ENCODE measurements at regions not wholly inside any gene's neighbourhood (a gene's known extent, or its start where the extent isn't known, plus 50 kb on each side); places are given as distances from the start of the nearest gene placed in this dataset.
A peak's percentile ranks its signal among the peaks of the same experiment; 100 is the strongest.

DNA sequence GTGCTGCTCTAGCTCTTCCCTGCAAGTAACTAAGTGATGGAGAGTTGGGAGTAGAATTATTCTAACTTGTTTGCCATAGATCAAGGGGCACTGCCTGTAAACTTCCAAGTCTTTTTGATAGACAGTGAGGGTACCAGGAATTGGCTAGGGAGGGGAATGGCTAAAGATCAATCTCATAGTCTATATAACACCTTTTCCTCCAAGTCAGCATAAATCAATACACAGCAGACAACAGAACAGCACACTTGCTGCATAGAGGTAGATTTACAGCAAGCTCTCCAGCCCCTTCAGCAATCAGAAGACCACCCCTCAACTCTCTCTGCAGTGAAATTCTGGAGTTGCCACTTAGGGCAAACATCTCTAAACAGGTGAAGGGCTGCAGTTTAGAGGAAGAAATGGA lies 643.5 kb upstream of the KLF4 start:
- no peak for DNase-seq (ENCODE audit: low read depth)
- TF ChIP-seq, protein P1, sequence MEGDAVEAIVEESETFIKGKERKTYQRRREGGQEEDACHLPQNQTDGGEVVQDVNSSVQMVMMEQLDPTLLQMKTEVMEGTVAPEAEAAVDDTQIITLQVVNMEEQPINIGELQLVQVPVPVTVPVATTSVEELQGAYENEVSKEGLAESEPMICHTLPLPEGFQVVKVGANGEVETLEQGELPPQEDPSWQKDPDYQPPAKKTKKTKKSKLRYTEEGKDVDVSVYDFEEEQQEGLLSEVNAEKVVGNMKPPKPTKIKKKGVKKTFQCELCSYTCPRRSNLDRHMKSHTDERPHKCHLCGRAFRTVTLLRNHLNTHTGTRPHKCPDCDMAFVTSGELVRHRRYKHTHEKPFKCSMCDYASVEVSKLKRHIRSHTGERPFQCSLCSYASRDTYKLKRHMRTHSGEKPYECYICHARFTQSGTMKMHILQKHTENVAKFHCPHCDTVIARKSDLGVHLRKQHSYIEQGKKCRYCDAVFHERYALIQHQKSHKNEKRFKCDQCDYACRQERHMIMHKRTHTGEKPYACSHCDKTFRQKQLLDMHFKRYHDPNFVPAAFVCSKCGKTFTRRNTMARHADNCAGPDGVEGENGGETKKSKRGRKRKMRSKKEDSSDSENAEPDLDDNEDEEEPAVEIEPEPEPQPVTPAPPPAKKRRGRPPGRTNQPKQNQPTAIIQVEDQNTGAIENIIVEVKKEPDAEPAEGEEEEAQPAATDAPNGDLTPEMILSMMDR (IDR thresholded peaks at IDR 0.05; ENCODE audit: low read depth, low read length, missing control alignments) = no peak
- in situ Hi-C loops (cut with HindIII; ENCODE audit: low sequenced_read_pairs) = no loop called here
- H3K4me3 ChIP-seq (ENCODE audit: low read depth, low read length) = no peak overlapping the region

DNA sequence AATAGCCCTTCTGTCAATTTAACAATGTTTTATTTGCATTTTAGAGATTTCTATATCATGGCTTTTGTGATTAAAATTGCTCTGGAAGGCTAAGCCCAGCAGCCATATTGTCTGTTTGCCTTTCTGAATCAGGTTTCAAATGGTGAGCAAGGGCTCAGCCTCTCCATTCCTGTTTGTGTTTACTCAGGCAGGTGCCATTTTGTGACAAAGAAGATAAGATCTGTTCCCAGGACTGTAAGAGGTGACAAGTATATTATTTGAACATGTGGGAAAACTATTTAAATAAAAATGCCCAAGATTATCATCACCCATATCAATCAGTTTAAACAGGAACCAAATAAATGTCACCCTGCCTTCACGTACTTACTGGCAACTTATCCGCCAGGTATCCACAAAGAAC lies 641.3 kb upstream of the KLF4 start:
- TF ChIP-seq, protein P1 (IDR thresholded peaks at IDR 0.05; ENCODE audit: low read depth, low read length, missing control alignments) = no peak
- in situ Hi-C loops (cut with HindIII; ENCODE audit: low sequenced_read_pairs) = no loop called here
- no peak overlapping the region for H3K4me3 ChIP-seq (ENCODE audit: low read depth, low read length)
- no peak for DNase-seq (ENCODE audit: low read depth)

DNA sequence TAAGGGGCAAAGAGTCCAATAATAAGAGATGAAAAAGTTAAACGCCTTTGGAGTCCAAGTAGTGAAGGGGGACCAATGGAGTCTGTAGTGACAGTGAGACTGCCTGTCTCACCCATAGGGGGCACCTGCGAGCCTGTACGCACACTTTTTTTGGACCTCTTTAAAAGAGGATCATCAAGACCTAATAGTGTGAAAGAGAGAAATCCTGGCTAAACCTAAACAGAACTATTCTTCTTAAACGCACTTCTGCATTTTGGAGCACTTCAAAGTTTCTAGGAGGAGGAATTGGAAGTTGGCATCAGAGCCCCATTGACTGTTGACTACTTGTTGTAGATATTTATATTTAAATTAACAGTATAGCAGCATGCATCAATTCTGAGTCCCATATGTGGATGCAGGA lies 636.1 kb upstream of the KLF4 start:
- in situ Hi-C loops (cut with HindIII; ENCODE audit: low sequenced_read_pairs) = no loop called here
- no peak overlapping the region for H3K4me3 ChIP-seq (ENCODE audit: low read depth, low read length)
- DNase-seq (ENCODE audit: low read depth) = no peak
- TF ChIP-seq, protein P1 (IDR thresholded peaks at IDR 0.05; ENCODE audit: low read depth, low read length, missing control alignments) = peak; percentile 24

DNA sequence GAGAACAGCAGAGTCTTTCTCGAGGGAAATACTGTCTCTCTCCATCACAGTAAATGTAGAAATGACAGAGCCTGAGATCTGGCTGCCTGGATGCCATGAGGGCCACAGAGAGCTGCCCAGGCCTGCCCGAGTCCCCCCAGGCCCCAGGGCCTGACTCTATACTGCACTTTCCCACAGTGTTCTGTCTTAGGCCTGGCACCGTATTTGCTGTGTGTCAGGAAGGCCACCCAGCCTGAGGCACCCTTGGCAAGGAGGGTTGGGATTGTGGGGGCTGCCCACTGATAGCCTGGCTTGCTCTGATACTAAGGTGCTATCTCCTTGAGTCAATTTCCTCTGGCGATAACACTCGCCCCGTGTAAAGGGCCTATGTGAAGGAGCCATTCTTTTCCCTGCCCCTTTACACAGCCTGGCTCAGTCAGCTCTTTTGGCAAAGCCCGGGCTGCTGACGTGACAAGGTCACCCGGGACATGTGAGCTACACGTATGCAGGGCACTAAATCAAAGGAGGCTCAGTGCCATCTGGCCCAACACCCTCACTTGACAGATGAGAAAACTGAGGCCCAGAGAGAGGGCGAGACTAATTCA lies 630.1 kb upstream of the KLF4 start:
- no peak for DNase-seq (ENCODE audit: low read depth)
- TF ChIP-seq, protein P1 (IDR thresholded peaks at IDR 0.05; ENCODE audit: low read depth, low read length, missing control alignments) = no peak
- in situ Hi-C loops (cut with HindIII; ENCODE audit: low sequenced_read_pairs) = no loop called here
- no peak overlapping the region for H3K4me3 ChIP-seq (ENCODE audit: low read depth, low read length)

DNA sequence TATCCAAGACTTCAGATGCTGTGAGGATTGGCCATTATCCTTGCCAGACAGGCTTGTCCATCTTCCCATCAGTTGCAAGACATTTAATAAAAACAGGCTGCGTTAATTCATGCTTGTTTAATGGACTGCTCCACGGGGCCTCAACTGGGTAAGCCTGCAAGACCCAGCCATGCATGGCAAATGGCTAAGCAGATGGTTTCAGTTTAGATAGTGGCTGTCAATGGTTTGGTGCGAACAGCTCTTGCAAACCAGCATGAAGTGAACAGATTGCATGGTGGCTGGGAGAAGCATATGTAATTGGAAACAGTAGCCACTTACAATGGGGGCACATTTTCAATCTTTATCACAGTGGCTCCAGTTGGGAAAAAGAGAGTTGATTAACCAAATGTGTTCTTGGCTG lies 628.2 kb upstream of the KLF4 start:
- TF ChIP-seq, protein P1 (IDR thresholded peaks at IDR 0.05; ENCODE audit: low read depth, low read length, missing control alignments) = no peak
- in situ Hi-C loops (cut with HindIII; ENCODE audit: low sequenced_read_pairs) = no loop called here
- DNase-seq (ENCODE audit: low read depth) = peak; percentile 18
- no peak overlapping the region for H3K4me3 ChIP-seq (ENCODE audit: low read depth, low read length)

DNA sequence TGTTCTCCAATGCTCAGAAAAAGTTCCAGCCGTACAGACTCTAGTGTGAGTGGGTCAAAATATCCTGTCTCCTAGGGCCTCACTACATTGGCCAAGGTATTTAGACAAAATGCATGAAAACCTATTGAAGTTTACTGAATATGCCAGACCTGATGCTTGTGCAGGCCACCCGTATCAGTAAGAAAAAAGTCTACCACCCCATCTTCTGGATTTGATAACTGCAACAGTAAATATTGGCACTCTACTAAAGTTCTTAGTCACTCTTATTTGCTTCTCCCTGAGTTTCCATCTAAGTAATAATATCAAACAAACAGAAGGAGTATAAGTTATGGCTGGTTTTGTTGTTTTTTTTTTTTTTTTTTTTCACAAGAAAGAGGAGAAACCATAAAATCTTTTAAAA lies 627.7 kb upstream of the KLF4 start:
- TF ChIP-seq, protein P1 (IDR thresholded peaks at IDR 0.05; ENCODE audit: low read depth, low read length, missing control alignments) = no peak
- no peak overlapping the region for H3K4me3 ChIP-seq (ENCODE audit: low read depth, low read length)
- no peak for DNase-seq (ENCODE audit: low read depth)
- in situ Hi-C loops (cut with HindIII; ENCODE audit: low sequenced_read_pairs) = no loop called here

Measured in astrocyte of the cerebellum (primary cell).